ENCODE measurements at regions not wholly inside any gene's neighbourhood (a gene's known extent, or its start where the extent isn't known, plus 50 kb on each side); places are given as distances from the start of the nearest gene placed in this dataset.

DNA sequence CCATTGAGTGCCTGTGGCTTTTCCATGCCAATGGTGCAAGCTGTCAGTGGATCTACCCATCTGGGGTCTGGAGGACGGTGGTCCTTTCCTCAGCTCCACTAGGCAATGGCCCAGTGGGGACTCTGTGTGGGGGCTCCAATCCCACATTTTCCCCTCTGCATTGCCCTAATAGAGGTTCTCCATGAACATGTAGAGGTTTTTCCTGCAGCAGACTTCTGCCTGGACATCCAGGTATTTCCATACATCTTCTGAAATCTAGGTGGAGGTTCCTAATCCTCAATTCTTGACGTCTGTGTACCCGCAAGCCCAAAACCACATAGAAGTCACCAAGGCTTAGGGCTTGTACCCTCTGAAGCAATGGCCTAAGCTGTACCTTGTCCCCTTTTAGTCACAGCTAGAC, 703.1 kb downstream of the MCTP2 start:
- TF ChIP-seq, protein P1, sequence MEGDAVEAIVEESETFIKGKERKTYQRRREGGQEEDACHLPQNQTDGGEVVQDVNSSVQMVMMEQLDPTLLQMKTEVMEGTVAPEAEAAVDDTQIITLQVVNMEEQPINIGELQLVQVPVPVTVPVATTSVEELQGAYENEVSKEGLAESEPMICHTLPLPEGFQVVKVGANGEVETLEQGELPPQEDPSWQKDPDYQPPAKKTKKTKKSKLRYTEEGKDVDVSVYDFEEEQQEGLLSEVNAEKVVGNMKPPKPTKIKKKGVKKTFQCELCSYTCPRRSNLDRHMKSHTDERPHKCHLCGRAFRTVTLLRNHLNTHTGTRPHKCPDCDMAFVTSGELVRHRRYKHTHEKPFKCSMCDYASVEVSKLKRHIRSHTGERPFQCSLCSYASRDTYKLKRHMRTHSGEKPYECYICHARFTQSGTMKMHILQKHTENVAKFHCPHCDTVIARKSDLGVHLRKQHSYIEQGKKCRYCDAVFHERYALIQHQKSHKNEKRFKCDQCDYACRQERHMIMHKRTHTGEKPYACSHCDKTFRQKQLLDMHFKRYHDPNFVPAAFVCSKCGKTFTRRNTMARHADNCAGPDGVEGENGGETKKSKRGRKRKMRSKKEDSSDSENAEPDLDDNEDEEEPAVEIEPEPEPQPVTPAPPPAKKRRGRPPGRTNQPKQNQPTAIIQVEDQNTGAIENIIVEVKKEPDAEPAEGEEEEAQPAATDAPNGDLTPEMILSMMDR (IDR thresholded peaks at IDR 0.05; ENCODE audit: control extremely low read depth in 1 of 3, insufficient read depth in 1 of 3, low read depth in 1 of 3, low read length in 3 of 3), result no peak
- TF ChIP-seq POLR2A (IDR thresholded peaks at IDR 0.05; ENCODE audit: control extremely low read depth in 1 of 2, low read depth in 2 of 2, low read length in 2 of 2) (no peak), JUN (IDR thresholded peaks at IDR 0.05; ENCODE audit: low read depth, low read length) (no peak)
- TF ChIP-seq, protein P2, sequence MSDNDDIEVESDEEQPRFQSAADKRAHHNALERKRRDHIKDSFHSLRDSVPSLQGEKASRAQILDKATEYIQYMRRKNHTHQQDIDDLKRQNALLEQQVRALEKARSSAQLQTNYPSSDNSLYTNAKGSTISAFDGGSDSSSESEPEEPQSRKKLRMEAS (IDR thresholded peaks at IDR 0.05), result no peak

All from H1 (cell line).